Gastroesophageal sphincter (tissue), 4 donors: ENCODE measurements at regions not wholly inside any gene's neighbourhood (a gene's known extent, or its start where the extent isn't known, plus 50 kb on each side); places are given as distances from the start of the nearest gene placed in this dataset.

Experiments used
- ATAC-seq: fragments of 150-250 bp; one replicate; pipeline ENCODE4 v1.9.1; 2016; ENCODE audit warnings: mild to moderate bottlenecking, moderate library complexity
- H3K27ac ChIP-seq, 4 donors: fragments of 200-600 bp; sonication (generic) in 3 of 4; 1 replicate in 3 of 4; 2 replicates in 1 of 4; pipeline ENCODE4 v1.5.1; 2016 to 2019
- H3K27me3 ChIP-seq: fragments of 200-600 bp; sonication (generic); one replicate; pipeline ENCODE4 v1.5.1; 2019
- H3K36me3 ChIP-seq, 2 donors: fragments of 200-600 bp; sonication (generic); one replicate each; pipeline ENCODE4 v1.5.1; 2019; ENCODE audit warnings: control low read depth in 1 of 2
- H3K4me1 ChIP-seq, 3 donors: fragments of 200-600 bp; sonication (generic); 1 replicate in 2 of 3; 2 replicates in 1 of 3; pipeline ENCODE4 v1.5.1; 2016 to 2019; ENCODE audit warnings: control low read depth in 2 of 3
- H3K4me3 ChIP-seq, 2 donors: fragments of 200-600 bp; sonication (generic); one replicate each; pipeline ENCODE4 v1.5.1; 2019; ENCODE audit warnings: mild to moderate bottlenecking in 1 of 2, moderate library complexity in 1 of 2
- H3K9me3 ChIP-seq, 3 donors: fragments of 200-600 bp; sonication (generic); one replicate each; pipeline ENCODE4 v1.5.1; 2017 to 2019; ENCODE audit warnings: control low read depth in 2 of 3
- CTCF ChIP-seq, 4 experiments: fragments of 200-600 bp in 2 of 4; fragments of 450-650 bp in 2 of 4; sonication (generic) in 1 of 4; IDR thresholded peaks; one replicate each; pipeline ENCODE4 v1.5.1; 2017 to 2019; ENCODE audit warnings: antibody characterized with exemption in 4 of 4, mild to moderate bottlenecking in 2 of 4, moderate library complexity in 2 of 4
- POLR2A ChIP-seq, 2 donors: fragments of 450-650 bp; IDR thresholded peaks; one replicate each; pipeline ENCODE4 v1.6.1; 2017; ENCODE audit warnings: antibody characterized with exemption in 2 of 2, mild to moderate bottlenecking in 2 of 2, moderate library complexity in 1 of 2
- WGBS, 2 donors: methylation state at CpG; one replicate each; pipeline ENCODE4 v1.1.5; 2018; ENCODE audit warnings: low coverage in 1 of 2; 5-methylcytosine and 5-hydroxymethylcytosine counted together

GRCh38 chr4:54176202-54176601, 52.9 kb upstream of the PDGFRA start:
- TF ChIP-seq CTCF (IDR thresholded peaks at IDR 0.05) (no peak), POLR2A (IDR thresholded peaks at IDR 0.05) (no peak)
- Histone ChIP-seq H3K4me3 (no peak overlapping the region), H3K9me3 (peaks cover 0 to 7% (median 0%) of the 10 kb centered on the region in 3 donors), H3K36me3 (no peaks in the 10 kb centered on the region), H3K27ac (no peak overlapping the region), H3K4me1 (no peaks in the 10 kb centered on the region), H3K27me3 (peaks cover 12% of the 10 kb centered on the region)
- WGBS, 2 donors = 81 to 92% methylated on average over 2 of the region's 2 CpGs
- ATAC-seq = no peak
